ENCODE measurements at regions not wholly inside any gene's neighbourhood (a gene's known extent, or its start where the extent isn't known, plus 50 kb on each side); places are given as distances from the start of the nearest gene placed in this dataset.

DNA sequence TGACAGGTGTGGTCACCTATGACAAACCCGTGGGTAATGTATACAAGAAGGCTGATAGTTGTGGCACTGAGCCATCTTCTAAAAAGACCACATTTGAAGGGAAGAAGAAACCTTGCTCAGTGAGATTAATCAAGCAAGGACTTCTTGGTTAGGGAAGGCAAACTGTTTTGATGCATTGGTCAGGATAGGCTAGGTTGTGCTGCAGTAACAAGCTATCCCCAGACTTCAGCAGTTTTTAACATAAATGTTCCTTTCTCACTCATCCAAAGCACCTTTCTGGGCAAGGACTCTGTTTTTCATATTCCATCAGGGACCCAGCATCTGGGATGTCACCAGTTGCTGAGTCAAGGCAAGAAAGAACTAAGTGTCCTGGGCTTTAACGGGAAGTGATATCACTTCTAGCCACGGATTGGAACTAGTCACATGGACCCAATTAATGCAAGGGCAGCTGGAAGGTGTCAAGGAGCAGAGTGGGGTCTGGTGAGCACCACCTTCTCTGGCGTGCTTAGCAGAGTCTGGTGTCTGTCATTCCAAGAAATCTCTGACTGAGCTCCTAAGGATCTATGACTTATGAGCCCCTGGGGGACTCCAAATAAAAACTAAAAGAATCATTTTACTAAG is 52.0 kb upstream of the CCL2 start:
- DNase-seq: no peak

DNA sequence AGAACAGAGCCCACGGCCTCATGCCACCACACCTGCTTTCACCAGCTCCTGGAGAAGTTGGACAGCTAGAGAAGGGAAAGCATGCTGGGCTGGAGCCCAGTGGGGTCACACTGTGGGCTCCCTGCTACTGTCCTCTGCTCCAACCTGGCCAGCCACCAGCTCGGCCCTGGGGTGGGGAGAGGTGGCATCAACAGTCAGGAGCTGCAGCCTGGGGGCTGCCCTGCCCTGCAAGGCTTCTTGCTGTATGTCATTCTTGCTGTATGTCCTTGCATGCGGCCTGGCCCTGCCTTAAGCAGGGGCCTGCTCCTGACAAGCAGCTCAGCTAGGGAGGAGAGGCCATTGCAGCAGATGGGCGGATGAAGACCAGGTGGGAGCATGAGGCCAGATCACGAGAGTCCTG is 50.7 kb upstream of the CCL2 start:
- DNase-seq: no peak
